Psoas muscle (tissue), 7 donors: ENCODE measurements at regions not wholly inside any gene's neighbourhood (a gene's known extent, or its start where the extent isn't known, plus 50 kb on each side); places are given as distances from the start of the nearest gene placed in this dataset.

ENCODE experiments used
- ATAC-seq, 4 donors: fragments of 200-7000 bp; cut with Tn5 transposase; one replicate each; pipeline ENCODE4 v1.9.1; 2020; ENCODE audit warnings: moderate library complexity in 3 of 4, mild to moderate bottlenecking in 2 of 4
- DNase-seq, 2 donors: peaks; one replicate each; pipeline ENCODE4 v3.0.0-alpha.2; 2020
- H3K27ac ChIP-seq: fragments of 200-600 bp; one replicate; pipeline ENCODE4 v1.8.0; 2022
- H3K27me3 ChIP-seq, 3 donors: fragments of 200-600 bp in 1 of 3; one replicate each; pipeline versions ENCODE4 v1.6.1 to v1.8.0; 2013 to 2022; ENCODE audit warnings: low read length in 2 of 3, mild to moderate bottlenecking in 2 of 3, moderate library complexity in 1 of 3; ENCODE audit not compliant: insufficient read depth in 3 of 3
- H3K36me3 ChIP-seq, 2 donors: fragments of 200-600 bp in 1 of 2; one replicate each; pipeline versions ENCODE4 v1.6.1 to v1.8.0; 2013 to 2022; ENCODE audit warnings: low read depth in 1 of 2, mild to moderate bottlenecking in 1 of 2, moderate library complexity in 1 of 2; ENCODE audit not compliant: insufficient read depth in 1 of 2
- H3K4me1 ChIP-seq: fragments of 200-600 bp; one replicate; pipeline ENCODE4 v1.8.0; 2022
- H3K4me3 ChIP-seq: fragments of 200-600 bp; one replicate; pipeline ENCODE4 v1.8.0; 2022; ENCODE audit warnings: mild to moderate bottlenecking
- H3K9me3 ChIP-seq: fragments of 200-600 bp; one replicate; pipeline ENCODE4 v1.8.0; 2022
- WGBS, 3 donors: extraction: QIAGEN DNeasy Blood & Tissue Kit; methylation state at CpG; one replicate each; pipeline versions ENCODE4 v1.1.6 to v1.1.7; 2013; 5-methylcytosine and 5-hydroxymethylcytosine counted together
- intact Hi-C, 2 donors: fragments of 100-400 bp; cut with DNase I; formaldehyde crosslinking; loops; one replicate each; pipeline versions ENCODE4 v1.11.0 to v1.14.2; 2022
- TF ChIP-seq, protein P1 (sequence below): fragments of 200-600 bp; IDR thresholded peaks from one replicate; pipeline ENCODE4 v1.8.0; 2022; ENCODE audit warnings: antibody characterized with exemption
- donor health status: healthy with polysubstance abuse.
- donor health status: DM: no; HTN: no; CAD: no; lungs with moderate emphysema.
- donor health status: Bipolar disorder and iron deficiency.
- donor health status: healthy.
- donor health status: DM: yes; HTN: yes; CAD: no.
- donor health status: DM: no; HTN: no; CAD: no.
- donor health status: DM: yes; HTN: yes; CAD: no.

DNA sequence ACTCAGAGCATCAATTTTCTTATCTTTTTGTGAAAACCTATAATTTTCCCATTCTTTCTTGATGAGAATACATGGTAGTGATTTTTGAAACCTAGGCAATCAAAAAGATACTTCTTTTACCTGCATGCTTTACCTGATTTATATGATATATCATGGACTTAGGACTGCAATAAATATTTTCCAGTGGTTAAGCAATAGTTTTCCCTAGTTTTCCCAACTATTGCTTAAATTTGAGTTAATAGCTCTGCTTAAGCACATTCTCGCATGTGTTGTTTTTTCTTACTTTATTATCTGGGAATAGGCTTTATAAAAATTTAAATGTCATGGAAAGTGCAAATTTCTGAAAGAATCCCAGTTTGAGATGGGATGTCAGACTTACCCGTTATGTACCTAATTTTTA lies 465.1 kb upstream of the BCHE start:
- Histone ChIP-seq H3K27me3 (no peaks in the 10 kb centered on the region), H3K4me1 (no peaks in the 10 kb centered on the region), H3K4me3 (no peak overlapping the region), H3K36me3 (no peaks in the 10 kb centered on the region), H3K27ac (no peak overlapping the region), H3K9me3 (no peaks in the 10 kb centered on the region)
- no peak for DNase-seq
- WGBS, 3 donors = 56 to 94% (median 70%) methylated on average over 2 of the region's 2 CpGs
- TF ChIP-seq, protein P1, sequence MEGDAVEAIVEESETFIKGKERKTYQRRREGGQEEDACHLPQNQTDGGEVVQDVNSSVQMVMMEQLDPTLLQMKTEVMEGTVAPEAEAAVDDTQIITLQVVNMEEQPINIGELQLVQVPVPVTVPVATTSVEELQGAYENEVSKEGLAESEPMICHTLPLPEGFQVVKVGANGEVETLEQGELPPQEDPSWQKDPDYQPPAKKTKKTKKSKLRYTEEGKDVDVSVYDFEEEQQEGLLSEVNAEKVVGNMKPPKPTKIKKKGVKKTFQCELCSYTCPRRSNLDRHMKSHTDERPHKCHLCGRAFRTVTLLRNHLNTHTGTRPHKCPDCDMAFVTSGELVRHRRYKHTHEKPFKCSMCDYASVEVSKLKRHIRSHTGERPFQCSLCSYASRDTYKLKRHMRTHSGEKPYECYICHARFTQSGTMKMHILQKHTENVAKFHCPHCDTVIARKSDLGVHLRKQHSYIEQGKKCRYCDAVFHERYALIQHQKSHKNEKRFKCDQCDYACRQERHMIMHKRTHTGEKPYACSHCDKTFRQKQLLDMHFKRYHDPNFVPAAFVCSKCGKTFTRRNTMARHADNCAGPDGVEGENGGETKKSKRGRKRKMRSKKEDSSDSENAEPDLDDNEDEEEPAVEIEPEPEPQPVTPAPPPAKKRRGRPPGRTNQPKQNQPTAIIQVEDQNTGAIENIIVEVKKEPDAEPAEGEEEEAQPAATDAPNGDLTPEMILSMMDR = no peak
- ATAC-seq = no peak
- intact Hi-C loops = no loop called here

DNA sequence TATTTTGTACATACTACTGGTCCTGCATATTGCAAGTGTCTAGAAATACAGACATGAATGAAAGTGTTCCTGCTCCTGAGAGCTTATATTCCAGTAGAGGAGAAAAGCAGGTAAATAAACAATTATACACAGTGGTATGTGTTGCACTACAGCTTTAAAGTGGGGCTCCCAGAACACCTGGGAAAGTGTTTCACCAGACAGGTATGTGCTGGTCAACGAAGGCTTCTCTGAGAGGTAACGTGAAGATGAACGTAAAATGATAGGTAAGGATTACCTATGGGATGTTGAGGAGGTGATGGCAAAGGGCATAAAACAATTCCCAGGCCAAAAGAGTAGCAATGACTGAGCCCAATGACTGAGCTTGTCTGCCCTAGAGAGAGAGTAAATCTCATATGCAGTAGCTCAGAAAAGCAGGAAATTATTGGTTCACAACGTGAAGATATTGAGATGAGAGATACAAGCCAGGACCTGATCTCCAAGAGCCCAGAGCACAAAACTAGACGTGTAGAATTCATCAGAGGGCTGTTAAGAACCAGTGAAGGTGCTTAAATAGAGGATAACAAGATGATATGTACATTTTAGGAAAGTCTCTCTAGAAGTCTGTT lies 459.1 kb upstream of the BCHE start:
- Histone ChIP-seq H3K36me3 (no peaks in the 10 kb centered on the region), H3K4me3 (no peak overlapping the region), H3K4me1 (no peaks in the 10 kb centered on the region), H3K27ac (no peak overlapping the region), H3K27me3 (no peaks in the 10 kb centered on the region), H3K9me3 (no peaks in the 10 kb centered on the region)
- intact Hi-C loops = no loop called here
- DNase-seq = no peak
- WGBS, 3 donors = 54 to 63% (median 60%) methylated on average over 5 of the region's 5 CpGs
- ATAC-seq = no peak
- TF ChIP-seq, protein P1 = no peak

DNA sequence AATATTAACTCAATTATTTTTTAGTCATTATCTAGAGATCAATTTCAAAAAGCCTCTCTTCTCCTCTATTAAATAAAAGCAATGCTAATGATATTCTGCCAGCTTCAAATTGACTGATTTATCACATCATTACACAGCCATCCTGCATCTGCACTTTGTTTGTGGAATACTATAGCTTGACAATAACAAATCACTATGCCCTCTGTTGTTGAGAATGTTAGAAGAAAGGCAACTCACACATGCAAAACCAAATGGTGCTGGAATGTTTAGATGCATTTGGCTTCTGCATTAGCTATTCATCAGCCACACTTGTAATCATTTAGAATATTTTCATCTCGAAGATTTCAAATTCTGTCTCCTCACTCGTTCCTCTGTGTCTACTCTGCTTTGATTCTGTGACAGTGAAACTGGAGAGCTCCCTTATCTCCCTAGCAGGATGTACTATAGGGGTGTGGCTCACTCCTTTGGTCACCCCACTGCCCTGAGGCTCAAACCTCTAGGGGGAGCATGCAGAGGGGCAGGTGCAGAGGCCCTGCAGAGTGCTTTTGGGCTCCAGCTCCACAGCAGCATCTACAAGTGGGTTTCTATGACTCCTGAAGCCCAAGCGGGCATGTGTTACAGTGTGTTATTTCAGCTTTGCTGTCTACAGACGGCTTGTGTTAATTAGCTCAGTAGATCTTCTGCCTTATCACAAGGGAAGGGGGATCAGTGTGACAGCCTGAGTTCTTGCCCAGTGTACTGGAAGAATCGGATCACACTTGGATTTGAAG lies 454.1 kb upstream of the BCHE start:
- Histone ChIP-seq H3K27me3 (no peaks in the 10 kb centered on the region), H3K27ac (no peak overlapping the region), H3K36me3 (no peaks in the 10 kb centered on the region), H3K9me3 (no peaks in the 10 kb centered on the region), H3K4me3 (no peak overlapping the region), H3K4me1 (no peaks in the 10 kb centered on the region)
- WGBS, 3 donors = 69 to 78% (median 71%) methylated on average over 5 of the region's 5 CpGs
- ATAC-seq = no peak
- TF ChIP-seq, protein P1 = no peak
- intact Hi-C loops = no loop called here
- no peak for DNase-seq

DNA sequence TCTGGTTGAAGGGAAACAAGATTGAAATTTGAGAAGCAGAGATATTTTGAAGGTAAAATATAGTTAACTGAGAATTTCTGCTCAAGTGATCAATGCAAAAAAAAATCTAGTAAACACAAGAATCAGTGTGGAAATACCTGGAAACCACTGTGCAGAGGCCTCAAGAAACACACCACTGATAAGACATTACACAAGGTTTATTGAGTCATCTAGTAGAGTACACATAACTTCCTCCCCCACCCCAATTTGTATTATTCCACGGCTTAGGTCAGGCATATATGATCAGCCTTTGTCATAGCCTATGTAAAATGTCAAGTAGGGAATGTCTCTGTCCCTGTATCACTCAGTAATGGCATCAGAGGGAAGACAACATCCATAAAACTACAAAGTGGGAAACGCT lies 447.8 kb upstream of the BCHE start:
- no peak overlapping the region for H3K4me3 ChIP-seq
- DNase-seq (no peak), ATAC-seq (no peak)
- WGBS, 3 donors = 79 to 94% (median 93%) methylated on average over 2 of the region's 2 CpGs
- no peaks in the 10 kb centered on the region for H3K4me1 ChIP-seq
- intact Hi-C loops = no loop called here
- TF ChIP-seq, protein P1 = no peak
- no peak overlapping the region for H3K27ac ChIP-seq
- no peaks in the 10 kb centered on the region for H3K27me3 ChIP-seq
- no peaks in the 10 kb centered on the region for H3K9me3 ChIP-seq
- no peaks in the 10 kb centered on the region for H3K36me3 ChIP-seq

DNA sequence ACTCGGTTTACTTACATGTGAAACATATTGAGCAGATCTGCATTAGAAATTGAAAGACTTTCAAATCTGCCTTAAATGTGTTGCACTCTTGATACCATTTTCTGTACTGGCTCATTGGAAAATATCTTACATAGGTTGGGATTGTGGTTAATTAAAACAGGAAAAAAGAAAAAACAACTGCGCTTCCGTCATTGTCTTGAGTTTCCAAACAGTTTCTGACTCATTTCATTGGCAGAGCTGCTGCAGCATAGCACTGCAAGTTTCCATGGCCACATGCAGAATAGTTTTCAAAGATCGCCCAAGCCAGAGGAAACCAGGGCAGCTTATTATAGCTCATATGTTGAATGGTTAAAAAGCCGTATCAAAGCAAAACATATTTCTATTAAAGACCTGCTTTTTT lies 446.6 kb upstream of the BCHE start:
- ATAC-seq (no peak), DNase-seq (no peak)
- WGBS, 3 donors = 46 to 59% (median 49%) methylated on average over 5 of the region's 5 CpGs
- Histone ChIP-seq H3K4me1 (no peaks in the 10 kb centered on the region), H3K4me3 (no peak overlapping the region), H3K36me3 (no peaks in the 10 kb centered on the region), H3K27me3 (no peaks in the 10 kb centered on the region), H3K9me3 (no peaks in the 10 kb centered on the region), H3K27ac (no peak overlapping the region)
- intact Hi-C loops = no loop called here
- TF ChIP-seq, protein P1 = no peak
